HepG2 (cell line): ENCODE measurements at regions not wholly inside any gene's neighbourhood (a gene's known extent, or its start where the extent isn't known, plus 50 kb on each side); places are given as distances from the start of the nearest gene placed in this dataset.

Experiments
- ATAC-seq: fragments of 200-7000 bp; cut with Tn5 transposase; 3 replicates; pipeline ENCODE4 v1.9.1; 2020; ENCODE audit warnings: mild to moderate bottlenecking, moderate library complexity
- BruUV-seq: library from RNA; stranded (reverse); fragments of 400-500 nt; replicated peaks from 2 replicates; lab custom pipeline; 2021; lab: Mats Ljungman, UMichigan
- CTCF ChIA-PET: fragments of 300-600 bp; formaldehyde crosslinking; extraction: SDS; loops from one replicate; lab custom pipeline; 2021; ENCODE audit warnings: low total read pairs, inconsistent platforms, low intra/inter-chr PET ratio; lab: Yijun Ruan, JAX
- POLR2A ChIA-PET: fragments of 350-600 bp; sonication (Branson Sonifier 250); formaldehyde crosslinking; loops from one replicate; lab custom pipeline; 2020; ENCODE audit warnings: antibody characterized with exemption, inconsistent platforms; lab: Yijun Ruan, JAX
- DNase-seq: peaks from one replicate; pipeline ENCODE4 v3.0.0-alpha.2; 2015; ENCODE audit warnings: low spot score
- FAIRE-seq: peaks from 3 replicates; lab custom pipeline; 2011; peaks lifted over from hg19 to GRCh38; lab: Jason Lieb, UNC
- H2AFZ ChIP-seq: one replicate; pipeline ENCODE4 v1.6.1; 2011; ENCODE audit warnings: low read length, inconsistent platforms
- H3K27ac ChIP-seq: fragments of 300-600 bp; 3 replicates; pipeline ENCODE4 v1.8.0; 2011; ENCODE audit warnings: mixed run types, mild to moderate bottlenecking, mixed read lengths, low read length, inconsistent platforms; ENCODE audit not compliant: insufficient read depth; ENCODE audit errors: extremely low read length
- H3K27me3 ChIP-seq, 2 experiments: fragments of 200-600 bp in 1 of 2; 2 replicates in 1 of 2; 3 replicates in 1 of 2; pipeline versions ENCODE4 v1.6.0 to v1.8.0; 2011; ENCODE audit warnings: low read length in 2 of 2, mild to moderate bottlenecking in 2 of 2, moderate library complexity in 2 of 2, inconsistent platforms in 1 of 2; ENCODE audit not compliant: insufficient read depth in 2 of 2, control insufficient read depth in 1 of 2
- H3K36me3 ChIP-seq, 2 experiments: fragments of 200-600 bp in 1 of 2; replicated peaks in 1 of 2; 2 replicates in 1 of 2; 3 replicates in 1 of 2; pipeline versions ENCODE4 v1.5.1 to v1.8.0; 2011; ENCODE audit warnings: low read length in 2 of 2, inconsistent platforms in 1 of 2; ENCODE audit not compliant: insufficient read depth in 2 of 2, control insufficient read depth in 1 of 2
- H3K4me1 ChIP-seq: 2 replicates; pipeline ENCODE4 v1.5.1; 2012; ENCODE audit warnings: low read length, inconsistent platforms; ENCODE audit not compliant: insufficient read depth
- H3K4me2 ChIP-seq: 2 replicates; pipeline ENCODE4 v1.6.0; 2011; ENCODE audit warnings: low read depth, low read length, inconsistent platforms
- H3K4me3 ChIP-seq, 3 experiments: fragments of 200-600 bp in 1 of 3; sonication (generic), shearing (Covaris generic) in 1 of 3; replicated peaks in 1 of 3; 2 replicates each; pipeline ENCODE4 v1.5.1; 2011 to 2016; ENCODE audit warnings: low read length in 3 of 3, inconsistent platforms in 2 of 3, low read depth in 2 of 3, mild to moderate bottlenecking in 2 of 3, control low read depth in 1 of 3, mixed read lengths in 1 of 3; ENCODE audit not compliant: insufficient read depth in 1 of 3
- H3K79me2 ChIP-seq: one replicate; pipeline ENCODE4 v1.6.1; 2011; ENCODE audit warnings: low read length, inconsistent platforms; ENCODE audit not compliant: insufficient read depth
- H3K9ac ChIP-seq: 2 replicates; pipeline ENCODE4 v1.6.0; 2011; ENCODE audit warnings: mild to moderate bottlenecking, low read depth, low read length, inconsistent platforms; ENCODE audit not compliant: insufficient read depth
- H3K9me3 ChIP-seq: 2 replicates; pipeline ENCODE4 v1.5.1; 2012; ENCODE audit warnings: mild to moderate bottlenecking, low read length
- H4K20me1 ChIP-seq: 2 replicates; pipeline ENCODE4 v1.6.0; 2011; ENCODE audit warnings: inconsistent platforms, mild to moderate bottlenecking, low read length, moderate library complexity; ENCODE audit not compliant: insufficient read depth
- CC2D1A ChIP-seq: sonication (generic); formaldehyde crosslinking; IDR thresholded peaks from 2 replicates; pipeline ENCODE4 v1.8.1; 2023; ENCODE audit warnings: mild to moderate bottlenecking, missing genetic modification reagents
- CENPT ChIP-seq: sonication (generic); formaldehyde crosslinking; IDR thresholded peaks from 2 replicates; pipeline ENCODE4 v1.8.0; 2022; ENCODE audit warnings: low read depth, mild to moderate bottlenecking, moderate library complexity, missing genetic modification reagents
- MXD1 ChIP-seq: sonication (generic); formaldehyde crosslinking; IDR thresholded peaks from 2 replicates; pipeline ENCODE4 v1.4.0; 2020; ENCODE audit warnings: mild to moderate bottlenecking, missing genetic modification reagents
- NONO ChIP-seq, 2 experiments: fragments of 450-650 bp in 1 of 2; sonication (generic) in 1 of 2; formaldehyde crosslinking in 1 of 2; IDR thresholded peaks in 1 of 2; conservative IDR thresholded peaks in 1 of 2; 2 replicates each; pipeline versions ENCODE4 v1.6.1 to v1.8.0; 2017 to 2022; ENCODE audit warnings: mild to moderate bottlenecking in 1 of 2, missing genetic modification reagents in 1 of 2, moderate library complexity in 1 of 2
- SATB2 ChIP-seq: sonication (generic); formaldehyde crosslinking; IDR thresholded peaks from 2 replicates; pipeline ENCODE4 v1.5.0; 2020; ENCODE audit warnings: missing genetic modification reagents
- SP1 ChIP-seq, 2 experiments: fragments of 450-650 bp in 1 of 2; sonication (generic) in 1 of 2; formaldehyde crosslinking in 1 of 2; IDR thresholded peaks; 2 replicates each; pipeline versions ENCODE4 v1.4.0 to v1.6.1; 2016 to 2020; ENCODE audit warnings: missing genetic modification reagents in 1 of 2
- TGIF2 ChIP-seq: IDR thresholded peaks from 2 replicates; pipeline ENCODE4 v1.6.1; 2016; ENCODE audit warnings: control low read depth, missing compliant biosample characterization
- USF2 ChIP-seq, 2 experiments: sonication (generic) in 1 of 2; formaldehyde crosslinking in 1 of 2; IDR thresholded peaks; 2 replicates each; pipeline versions ENCODE4 v1.5.1 to v1.6.1; 2011 to 2020; ENCODE audit warnings: borderline replicate concordance in 1 of 2, low read depth in 1 of 2, low read length in 1 of 2, mild to moderate bottlenecking in 1 of 2, missing genetic modification reagents in 1 of 2, moderate library complexity in 1 of 2
- ZNF674 ChIP-seq: sonication (generic); formaldehyde crosslinking; IDR thresholded peaks from 2 replicates; pipeline ENCODE4 v1.5.0; 2020; ENCODE audit warnings: low read depth, mild to moderate bottlenecking, missing genetic modification reagents
- ZNF891 ChIP-seq: sonication (generic); formaldehyde crosslinking; IDR thresholded peaks from 2 replicates; pipeline ENCODE4 v1.5.0; 2020; ENCODE audit warnings: mild to moderate bottlenecking, missing genetic modification reagents
- WGBS: methylation state at CpG from one replicate; pipeline ENCODE4 v1.1.6; 2017; ENCODE audit warnings: low lambda C conversion rate; 5-methylcytosine and 5-hydroxymethylcytosine counted together
- in situ Hi-C: cut with HindIII; loops from 2 replicates; pipeline ENCODE4 v1.10.0; 2017; ENCODE audit warnings: low pct_unique_long_range_greater_than_20kb; ENCODE audit not compliant: extremely low pct_ligation_motif_present
- intact Hi-C: fragments of 100-400 bp; cut with micrococcal nuclease; formaldehyde crosslinking; loops from one replicate; pipeline ENCODE4 v1.10.0; 2022; ENCODE audit not compliant: unreplicated experiment

- H3K4me1 ChIP-seq: no peaks in the 10 kb centered on the region
- no peaks in the 10 kb centered on the region for H3K36me3 ChIP-seq
- DNase-seq (no peak), FAIRE-seq (no peak), ATAC-seq (no peak)
- H3K9ac ChIP-seq: no peak overlapping the region
- TF ChIP-seq NONO (IDR thresholded peaks at IDR 0.05) (no peak), NONO (CRISPR knock-in tag; conservative IDR thresholded peaks at IDR 0.05) (no peak), USF2 (IDR thresholded peaks at IDR 0.05; ENCODE audit: low read depth, low read length) (no peak), USF2 (CRISPR knock-in tag; IDR thresholded peaks at IDR 0.05; ENCODE audit: borderline replicate concordance) (no peak), MXD1 (no peak), SP1 (IDR thresholded peaks at IDR 0.05) (no peak), SP1 (CRISPR knock-in tag; IDR thresholded peaks at IDR 0.05) (no peak), SATB2 (CRISPR knock-in tag) (no peak), ZNF891 (CRISPR knock-in tag) (no peak), CC2D1A (no peak), TGIF2 (CRISPR knock-in tag) (no peak), ZNF674 (CRISPR knock-in tag) (no peak), CENPT (no peak)
- H3K4me2 ChIP-seq: no peak overlapping the region
- WGBS: 33% methylated on average over 3 of the region's 6 CpGs
- no peaks in the 10 kb centered on the region for H4K20me1 ChIP-seq
- H3K27ac ChIP-seq: no peak overlapping the region
- no peaks in the 10 kb centered on the region for H3K79me2 ChIP-seq
- H2AFZ ChIP-seq: no peak overlapping the region
- intact Hi-C loops (no loop called here), in situ Hi-C loops (no loop called here)
- no peaks in the 10 kb centered on the region for H3K9me3 ChIP-seq
- ChIA-PET CTCF (no interaction called here), POLR2A (no interaction called here)
- peaks cover 0 to 10% of the 10 kb centered on the region in 2 experiments; a peak in 3 of 5 replicates for H3K27me3 ChIP-seq
- BruUV-seq: no TSS peak
- H3K4me3 ChIP-seq: no peak overlapping the region
Measured at GRCh38 chr13:26460648-26461047, 96.8 kb upstream of the WASF3 start.
